ENCODE measurements at regions not wholly inside any gene's neighbourhood (a gene's known extent, or its start where the extent isn't known, plus 50 kb on each side); places are given as distances from the start of the nearest gene placed in this dataset.
"Not testable (repeated sequence)": the region's sequence is repeated elsewhere in the genome, so short reads cannot be mapped to it uniquely, and the experiment has no call there.

DNA sequence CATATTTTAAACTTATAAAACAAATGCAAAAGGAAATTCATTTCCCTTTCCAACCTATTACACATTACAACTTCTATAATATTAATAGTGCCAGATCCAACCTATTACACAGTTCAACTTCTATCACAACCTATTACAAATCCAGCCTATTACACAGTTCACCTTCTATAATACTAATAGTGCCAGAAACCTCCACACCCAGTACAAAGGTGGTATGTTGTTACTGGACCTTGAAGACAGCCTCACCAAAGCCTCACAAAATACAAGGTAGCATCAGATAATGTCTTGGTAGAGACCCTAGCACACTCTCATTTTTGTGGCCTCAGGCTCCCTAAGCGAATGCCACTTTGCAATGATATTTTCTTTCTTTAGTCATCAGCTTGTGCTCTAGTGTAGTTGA lies 68.7 kb upstream of the PELI2 start:
- DNase-seq (ENCODE audit: low spot score): no peak

DNA sequence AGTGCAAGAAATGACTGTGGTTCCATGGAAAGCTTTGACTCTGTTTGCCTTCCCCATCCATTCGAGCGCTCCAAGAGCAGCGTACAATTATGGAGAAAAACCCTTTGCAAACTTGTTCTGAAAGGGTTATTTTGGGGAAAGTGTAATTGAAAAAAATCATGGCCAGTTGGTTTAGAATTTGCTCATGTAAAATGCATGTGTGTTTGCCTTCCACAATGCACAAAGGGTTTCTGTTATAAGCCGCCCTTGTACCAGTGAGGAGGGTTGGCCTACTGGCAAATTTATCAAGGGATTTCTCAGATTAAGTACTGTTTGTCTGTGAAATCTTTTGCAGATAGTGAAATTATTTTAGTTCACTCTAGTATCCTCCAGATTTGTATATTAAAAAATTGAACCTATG lies 62.7 kb upstream of the PELI2 start:
- no peak for DNase-seq (ENCODE audit: low spot score)

DNA sequence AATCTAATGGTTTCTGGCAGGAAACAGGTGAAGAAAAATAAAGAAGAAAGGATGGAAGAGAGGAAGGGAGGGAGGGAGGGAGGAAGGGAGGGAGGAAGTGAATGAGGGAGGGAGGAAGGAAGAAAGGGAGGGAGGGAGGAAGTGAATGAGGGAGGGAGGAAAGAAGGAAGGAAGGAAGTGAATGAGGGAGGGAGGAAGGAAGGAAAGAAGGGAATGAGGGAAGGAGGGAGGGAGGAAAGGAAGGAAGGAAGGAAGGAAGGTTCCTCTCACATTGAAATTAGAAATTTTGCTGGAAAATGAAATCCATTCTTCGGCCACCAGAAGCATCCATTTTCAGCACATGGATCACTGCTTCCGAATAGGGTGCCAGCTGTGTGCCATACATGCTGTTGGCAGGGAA lies 62.2 kb upstream of the PELI2 start:
- DNase-seq (ENCODE audit: low spot score): no peak

DNA sequence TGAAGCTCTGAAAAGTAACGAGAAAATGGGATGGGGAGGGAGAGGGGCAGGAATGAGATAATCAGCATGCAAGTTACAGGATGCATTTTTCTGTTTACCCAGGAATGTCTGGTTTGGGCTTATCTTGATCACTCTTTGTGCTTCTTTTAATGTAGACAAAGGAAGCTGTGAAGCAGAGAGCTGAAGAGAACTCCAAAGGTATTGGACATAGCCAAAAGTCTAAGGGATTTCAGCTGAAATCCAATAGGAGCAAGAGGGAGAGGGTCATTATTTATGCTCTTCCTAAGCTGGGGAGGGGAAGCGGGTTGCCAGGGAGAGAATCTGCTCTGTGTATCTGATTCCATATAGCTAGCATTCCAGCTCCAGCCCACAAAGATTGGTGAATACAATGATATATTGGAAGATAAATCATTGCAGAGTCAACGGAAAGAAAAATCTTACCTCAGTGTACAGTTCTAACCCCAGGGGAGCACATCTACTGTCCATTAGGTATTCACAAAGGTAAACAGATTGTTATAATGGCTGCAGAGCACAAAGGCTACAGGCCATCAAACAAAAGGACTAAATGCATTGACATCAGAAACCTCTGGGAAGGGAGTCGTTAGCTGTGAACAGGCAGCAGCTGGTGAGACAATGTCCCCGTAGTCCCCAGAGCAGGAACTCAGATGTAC lies 61.0 kb upstream of the PELI2 start:
- DNase-seq (ENCODE audit: low spot score): no peak

DNA sequence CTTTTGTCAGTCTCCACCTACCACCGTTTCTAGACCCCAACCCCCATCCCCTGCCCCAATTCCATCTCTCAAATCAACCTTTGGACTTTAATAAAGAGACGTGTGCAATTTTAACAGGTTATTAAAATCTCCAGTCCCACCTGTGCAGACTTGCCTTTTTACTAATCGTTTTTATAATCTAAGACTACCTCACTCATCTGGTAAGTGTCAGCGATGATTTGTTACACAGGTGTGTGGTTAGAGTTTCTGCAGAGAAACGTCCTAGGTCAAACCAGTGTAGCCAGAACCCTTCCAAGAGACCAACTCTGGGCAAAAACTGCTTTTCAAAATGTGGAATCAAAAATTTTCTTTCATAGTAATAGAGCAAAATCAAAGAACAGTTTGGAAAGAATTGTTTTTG lies 60.4 kb upstream of the PELI2 start:
- no peak for DNase-seq (ENCODE audit: low spot score)

DNA sequence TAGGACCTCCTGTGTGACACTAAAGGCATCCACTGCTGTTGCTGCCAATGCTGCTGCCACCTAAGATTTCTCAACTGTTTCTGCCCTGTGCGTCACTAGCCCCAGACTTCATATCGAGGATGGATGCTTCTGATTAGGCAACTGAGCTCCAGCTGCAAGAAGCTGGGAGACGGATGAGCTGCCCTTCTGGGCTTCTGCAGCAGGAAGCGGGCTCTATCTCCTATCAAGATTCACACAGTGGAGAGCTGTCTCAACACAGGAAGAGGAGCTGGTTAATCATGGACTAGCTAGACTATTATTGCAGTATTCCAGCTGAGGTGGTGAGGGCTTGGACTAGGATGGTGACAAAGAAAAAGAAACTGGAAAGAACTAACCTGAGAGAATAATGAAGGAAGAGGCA lies 59.2 kb upstream of the PELI2 start:
- no peak for DNase-seq (ENCODE audit: low spot score)

DNA sequence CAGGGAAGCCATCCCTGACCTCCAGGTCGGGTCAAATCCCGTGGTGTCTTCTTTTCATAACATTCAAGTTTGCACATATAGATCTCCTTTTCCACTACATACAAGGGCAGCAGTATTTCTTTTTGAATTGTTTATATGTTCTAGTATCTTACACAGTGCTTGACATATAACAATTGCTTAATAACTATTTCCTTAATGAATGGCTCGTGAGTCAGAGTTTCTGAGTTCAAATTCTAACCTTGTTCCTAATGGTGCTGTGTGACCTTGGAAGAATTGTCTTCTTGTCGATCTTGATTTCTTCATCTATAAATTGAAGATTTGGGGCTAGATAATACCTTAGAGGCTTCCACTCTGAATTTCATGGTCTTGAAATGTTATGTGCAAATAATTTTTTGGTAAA lies 57.2 kb upstream of the PELI2 start:
- DNase-seq (ENCODE audit: low spot score): no peak

DNA sequence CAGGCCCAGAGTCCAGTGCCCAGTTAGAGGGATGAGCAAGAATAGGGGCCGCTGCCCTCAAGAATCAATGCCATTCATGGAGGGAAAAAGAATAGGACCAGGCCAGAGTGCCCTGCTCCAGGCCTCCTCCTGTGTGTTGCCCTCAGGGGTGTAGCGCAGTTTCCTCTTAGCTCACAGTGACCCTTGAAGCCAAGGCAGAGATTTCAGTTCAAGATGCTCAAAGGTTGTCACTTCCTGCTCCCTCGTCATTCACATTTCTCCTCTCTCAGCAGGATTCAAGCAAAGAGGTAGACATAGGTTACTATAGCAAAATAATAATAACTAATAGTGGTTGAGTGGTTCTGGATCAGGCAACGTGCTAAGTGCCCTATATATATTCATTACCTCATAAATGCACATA lies 55.1 kb upstream of the PELI2 start:
- no peak for DNase-seq (ENCODE audit: low spot score)

DNA sequence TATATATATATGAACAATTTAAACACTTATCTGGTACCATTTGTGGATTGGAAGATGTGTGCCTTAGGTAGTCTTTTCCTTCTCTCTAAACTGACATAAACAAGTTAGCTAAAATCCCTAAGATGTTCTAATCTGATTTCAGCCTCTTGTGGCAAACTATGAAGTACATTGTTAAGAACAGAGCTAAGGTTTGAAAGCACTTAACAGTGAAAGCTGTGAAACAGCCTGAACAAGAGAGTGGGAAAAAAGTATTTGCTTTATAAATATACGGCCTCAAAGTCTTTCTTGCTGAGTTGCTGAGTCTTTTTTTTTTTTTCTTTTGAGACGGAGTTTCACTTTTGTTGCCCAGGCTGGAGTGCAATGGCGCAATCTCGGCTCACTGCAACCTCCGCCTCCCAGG lies 53.7 kb upstream of the PELI2 start:
- DNase-seq (ENCODE audit: low spot score): no peak

DNA sequence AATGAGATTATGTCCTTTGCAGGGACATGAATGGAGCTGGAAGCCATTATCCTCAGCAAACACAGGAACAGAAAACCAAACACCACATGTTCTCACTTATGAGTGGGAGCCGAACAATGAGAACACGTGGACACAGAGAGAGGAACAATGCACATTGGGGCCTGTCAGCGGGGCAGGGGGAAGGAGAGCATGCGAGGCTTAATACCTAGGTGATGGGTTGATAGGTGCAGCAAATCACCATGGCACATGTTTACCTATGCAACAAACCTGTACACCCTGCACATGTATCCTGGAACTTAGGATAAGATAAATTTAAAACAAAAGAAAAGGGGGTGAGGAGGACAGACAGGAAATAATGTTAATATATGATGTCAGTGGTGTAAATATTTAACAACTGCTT lies 53.0 kb upstream of the PELI2 start:
- not testable (repeated sequence) for DNase-seq (ENCODE audit: low spot score)

DNA sequence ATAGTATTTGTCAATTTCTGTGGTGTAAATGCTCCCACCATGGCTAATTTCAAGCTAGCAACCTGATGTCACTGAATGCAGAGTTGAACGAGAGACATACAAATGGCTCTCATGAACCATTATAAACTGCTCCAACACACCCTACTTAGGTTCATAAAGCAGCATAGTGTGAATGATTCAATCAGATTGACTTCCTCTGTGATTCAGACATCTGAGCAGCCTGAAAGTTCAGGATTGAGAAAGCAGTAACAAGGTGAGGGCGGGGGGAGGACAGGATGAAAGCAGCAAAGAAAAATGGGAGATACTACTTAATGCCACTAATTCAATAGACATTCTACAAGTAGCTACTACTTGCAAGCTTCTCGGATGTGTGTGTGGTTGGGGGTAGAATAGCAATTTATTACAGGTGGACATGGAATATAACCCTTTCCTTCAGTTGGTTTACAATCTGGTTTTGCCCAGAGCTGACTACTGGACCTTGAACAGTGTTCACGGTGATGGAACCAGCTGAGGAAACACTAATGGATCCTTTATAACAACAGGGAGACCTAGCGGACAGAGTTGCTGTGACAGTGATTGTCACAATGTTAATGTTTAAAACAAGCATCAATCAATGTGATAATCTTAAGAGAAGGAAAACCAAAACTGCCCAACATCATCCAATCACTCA lies 52.5 kb upstream of the PELI2 start:
- no peak for DNase-seq (ENCODE audit: low spot score)
